ENCODE measurements at regions not wholly inside any gene's neighbourhood (a gene's known extent, or its start where the extent isn't known, plus 50 kb on each side); places are given as distances from the start of the nearest gene placed in this dataset.
"Not testable (repeated sequence)": the region's sequence is repeated elsewhere in the genome, so short reads cannot be mapped to it uniquely, and the experiment has no call there.

- TF ChIP-seq CTCF (IDR thresholded peaks at IDR 0.05; ENCODE audit: extremely low read depth in 1 of 2, insufficient read depth in 1 of 2, low read depth in 1 of 2, low read length in 2 of 2); JUN (IDR thresholded peaks at IDR 0.05; ENCODE audit: borderline replicate concordance, insufficient read depth, insufficient read length, low read depth); EZH2 (IDR thresholded peaks at IDR 0.05; ENCODE audit: borderline replicate concordance, low read depth, low read length, severe bottlenecking); FOS (IDR thresholded peaks at IDR 0.05; ENCODE audit: borderline replicate concordance, insufficient read depth, low read length); POLR2A (IDR thresholded peaks at IDR 0.05; ENCODE audit: low read depth, low read length): not testable (repeated sequence)
Measured at GRCh38 chr21:13827666-13828065, 218.1 kb downstream of the POTED start.

Measured in endothelial cell of umbilical vein (primary cell).